ENCODE measurements at regions not wholly inside any gene's neighbourhood (a gene's known extent, or its start where the extent isn't known, plus 50 kb on each side); places are given as distances from the start of the nearest gene placed in this dataset.

- TF ChIP-seq, protein P1, sequence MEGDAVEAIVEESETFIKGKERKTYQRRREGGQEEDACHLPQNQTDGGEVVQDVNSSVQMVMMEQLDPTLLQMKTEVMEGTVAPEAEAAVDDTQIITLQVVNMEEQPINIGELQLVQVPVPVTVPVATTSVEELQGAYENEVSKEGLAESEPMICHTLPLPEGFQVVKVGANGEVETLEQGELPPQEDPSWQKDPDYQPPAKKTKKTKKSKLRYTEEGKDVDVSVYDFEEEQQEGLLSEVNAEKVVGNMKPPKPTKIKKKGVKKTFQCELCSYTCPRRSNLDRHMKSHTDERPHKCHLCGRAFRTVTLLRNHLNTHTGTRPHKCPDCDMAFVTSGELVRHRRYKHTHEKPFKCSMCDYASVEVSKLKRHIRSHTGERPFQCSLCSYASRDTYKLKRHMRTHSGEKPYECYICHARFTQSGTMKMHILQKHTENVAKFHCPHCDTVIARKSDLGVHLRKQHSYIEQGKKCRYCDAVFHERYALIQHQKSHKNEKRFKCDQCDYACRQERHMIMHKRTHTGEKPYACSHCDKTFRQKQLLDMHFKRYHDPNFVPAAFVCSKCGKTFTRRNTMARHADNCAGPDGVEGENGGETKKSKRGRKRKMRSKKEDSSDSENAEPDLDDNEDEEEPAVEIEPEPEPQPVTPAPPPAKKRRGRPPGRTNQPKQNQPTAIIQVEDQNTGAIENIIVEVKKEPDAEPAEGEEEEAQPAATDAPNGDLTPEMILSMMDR (IDR thresholded peaks at IDR 0.05; ENCODE audit: insufficient read depth, low read length) = no peak
- TF ChIP-seq SPI1 (IDR thresholded peaks at IDR 0.05; ENCODE audit: borderline replicate concordance, low read depth) = no peak
- TF ChIP-seq REST (IDR thresholded peaks at IDR 0.05; ENCODE audit: insufficient replicate concordance, low read depth) = no peak
Measured at GRCh38 chr20:19962958-19963357, 54.2 kb upstream of the NAA20 start.
